CD4-positive, alpha-beta memory T cell (primary cell): ENCODE measurements at regions not wholly inside any gene's neighbourhood (a gene's known extent, or its start where the extent isn't known, plus 50 kb on each side); places are given as distances from the start of the nearest gene placed in this dataset.

Experiments used
- CTCF ChIA-PET: fragments of 350-600 bp; sonication (Branson Sonifier 250); formaldehyde crosslinking; loops from one replicate; lab custom pipeline; 2021; ENCODE audit warnings: inconsistent platforms; ENCODE audit not compliant: partially characterized antibody; lab: Charles Lee
- POLR2A ChIA-PET: fragments of 350-600 bp; sonication (Branson Sonifier 250); formaldehyde crosslinking; loops from one replicate; lab custom pipeline; 2021; ENCODE audit not compliant: partially characterized antibody; lab: Charles Lee
- DNase-seq, 5 donors: peaks; one replicate each; pipeline versions ENCODE4 v3.0.0 to v3.0.0-alpha.2; 2020 to 2022; ENCODE audit warnings: mixed read lengths in 1 of 5
- H3K27ac ChIP-seq: one replicate; pipeline ENCODE4 v1.7.0; 2013; ENCODE audit warnings: low read depth, low read length
- H3K27me3 ChIP-seq: 2 replicates; pipeline ENCODE4 v1.7.0; 2013; ENCODE audit warnings: mild to moderate bottlenecking, low read length, moderate library complexity; ENCODE audit not compliant: insufficient read depth
- H3K36me3 ChIP-seq: 2 replicates; pipeline ENCODE4 v1.7.0; 2013; ENCODE audit warnings: mild to moderate bottlenecking, low read length, moderate library complexity; ENCODE audit not compliant: insufficient read depth
- H3K4me1 ChIP-seq: 2 replicates; pipeline ENCODE4 v1.7.0; 2013; ENCODE audit warnings: mild to moderate bottlenecking, low read length, moderate library complexity; ENCODE audit not compliant: insufficient read depth
- H3K4me3 ChIP-seq, 2 donors: one replicate each; pipeline ENCODE4 v1.7.0; 2013; ENCODE audit warnings: low read length in 2 of 2, mild to moderate bottlenecking in 1 of 2
- H3K9me3 ChIP-seq, 2 donors: one replicate each; pipeline ENCODE4 v1.7.0; 2013; ENCODE audit warnings: low read length in 2 of 2, control low read depth in 1 of 2; ENCODE audit not compliant: control insufficient read depth in 1 of 2
- H3K27ac Mint-ChIP-seq, 7 donors: one replicate each; pipeline ENCODE4 v1.8.0; 2020 to 2021; ENCODE audit warnings: mixed read lengths in 7 of 7, mild to moderate bottlenecking in 6 of 7, inconsistent platforms in 3 of 7, moderate library complexity in 3 of 7
- H3K27me3 Mint-ChIP-seq, 2 donors: one replicate each; pipeline ENCODE4 v1.8.0; 2020 to 2021; ENCODE audit warnings: mixed read lengths in 2 of 2
- H3K36me3 Mint-ChIP-seq, 2 donors: one replicate each; pipeline ENCODE4 v1.8.0; 2020 to 2021; ENCODE audit warnings: mixed read lengths in 2 of 2, inconsistent platforms in 1 of 2, mild to moderate bottlenecking in 1 of 2
- H3K4me1 Mint-ChIP-seq, 4 donors: one replicate each; pipeline ENCODE4 v1.8.0; 2020 to 2021; ENCODE audit warnings: mixed read lengths in 4 of 4, mild to moderate bottlenecking in 1 of 4
- H3K4me3 Mint-ChIP-seq, 8 donors: one replicate each; pipeline ENCODE4 v1.8.0; 2020 to 2021; ENCODE audit warnings: mixed read lengths in 8 of 8, mild to moderate bottlenecking in 7 of 8, moderate library complexity in 6 of 8, inconsistent platforms in 3 of 8
- H3K9me3 Mint-ChIP-seq, 8 donors: one replicate each; pipeline ENCODE4 v1.8.0; 2020 to 2021; ENCODE audit warnings: mixed read lengths in 8 of 8, mild to moderate bottlenecking in 5 of 8, inconsistent platforms in 3 of 8, moderate library complexity in 1 of 8
- intact Hi-C: fragments of 100-400 bp; cut with micrococcal nuclease; formaldehyde crosslinking; loops from one replicate; pipeline ENCODE4 v1.15.1; 2023

- DNase-seq = no peak
- Mint-ChIP-seq H3K27me3 (no peaks in the 10 kb centered on the region), H3K27ac (no peak overlapping the region), H3K36me3 (no peaks in the 10 kb centered on the region), H3K4me3 (no peak overlapping the region), H3K9me3 (peaks cover 0 to 5% (median 4%) of the 10 kb centered on the region in 8 donors), H3K4me1 (no peaks in the 10 kb centered on the region)
- intact Hi-C loops = no loop called here
- Histone ChIP-seq H3K27me3 (no peaks in the 10 kb centered on the region), H3K27ac (no peak overlapping the region), H3K36me3 (no peaks in the 10 kb centered on the region), H3K9me3 (no peaks in the 10 kb centered on the region), H3K4me1 (no peaks in the 10 kb centered on the region), H3K4me3 (no peak overlapping the region)
- ChIA-PET CTCF (no interaction called here), POLR2A (no interaction called here)
Measured at GRCh38 chr2:144989579-144990270, 469.8 kb upstream of the ZEB2 start.

- ChIA-PET CTCF (no interaction called here), POLR2A (no interaction called here)
- H3K9me3 Mint-ChIP-seq = peaks cover 0 to 5% (median 4%) of the 10 kb centered on the region in 8 donors
- no peak for DNase-seq
- H3K4me1 Mint-ChIP-seq = no peaks in the 10 kb centered on the region
- H3K9me3 ChIP-seq = no peaks in the 10 kb centered on the region
- H3K27ac ChIP-seq = no peak overlapping the region
- H3K27me3 ChIP-seq = no peaks in the 10 kb centered on the region
- H3K27me3 Mint-ChIP-seq = no peaks in the 10 kb centered on the region
- intact Hi-C loops = no loop called here
- H3K36me3 Mint-ChIP-seq = no peaks in the 10 kb centered on the region
- H3K4me1 ChIP-seq = no peaks in the 10 kb centered on the region
- no peak overlapping the region for H3K4me3 ChIP-seq
- H3K27ac Mint-ChIP-seq = no peak overlapping the region
- H3K4me3 Mint-ChIP-seq = no peak overlapping the region
- no peaks in the 10 kb centered on the region for H3K36me3 ChIP-seq
Measured at GRCh38 chr2:144988591-144988990, 468.7 kb upstream of the ZEB2 start.

DNA sequence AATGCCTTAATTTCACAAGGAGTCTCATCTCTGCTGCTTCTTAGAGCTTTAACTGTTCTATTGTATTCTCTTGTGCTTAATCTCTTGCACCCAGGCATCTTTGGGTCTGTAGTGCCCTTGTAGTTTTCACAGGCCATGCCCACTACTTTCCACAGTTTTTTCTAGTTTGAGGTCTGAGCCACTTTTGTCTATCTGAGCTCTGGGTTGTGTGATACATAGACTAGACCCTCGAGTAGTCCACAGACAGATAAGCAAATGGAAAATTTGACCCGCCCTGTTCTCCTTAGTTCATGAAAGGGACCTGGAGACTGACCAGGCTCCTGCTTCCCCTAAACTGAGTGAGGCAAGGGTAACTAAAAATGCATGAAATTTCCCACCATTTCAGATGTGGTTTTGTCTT is 466.8 kb upstream of the ZEB2 start:
- H3K9me3 ChIP-seq = no peaks in the 10 kb centered on the region
- no peak overlapping the region for H3K4me3 ChIP-seq
- H3K4me1 ChIP-seq = no peaks in the 10 kb centered on the region
- ChIA-PET POLR2A (no interaction called here), CTCF (no interaction called here)
- H3K27me3 Mint-ChIP-seq = no peaks in the 10 kb centered on the region
- H3K27me3 ChIP-seq = no peaks in the 10 kb centered on the region
- no peaks in the 10 kb centered on the region for H3K36me3 ChIP-seq
- no peak for DNase-seq
- H3K9me3 Mint-ChIP-seq = peaks cover 0 to 5% (median 3%) of the 10 kb centered on the region in 8 donors
- no peaks in the 10 kb centered on the region for H3K36me3 Mint-ChIP-seq
- H3K4me3 Mint-ChIP-seq = no peak overlapping the region
- H3K27ac Mint-ChIP-seq = no peak overlapping the region
- no peak overlapping the region for H3K27ac ChIP-seq
- intact Hi-C loops = no loop called here
- H3K4me1 Mint-ChIP-seq = no peaks in the 10 kb centered on the region

- DNase-seq = no peak
- Histone ChIP-seq H3K27me3 (no peaks in the 10 kb centered on the region), H3K4me1 (no peaks in the 10 kb centered on the region), H3K36me3 (no peaks in the 10 kb centered on the region), H3K9me3 (no peaks in the 10 kb centered on the region), H3K27ac (no peak overlapping the region), H3K4me3 (no peak overlapping the region)
- no peaks in the 10 kb centered on the region for H3K27me3 Mint-ChIP-seq
- H3K4me1 Mint-ChIP-seq = no peaks in the 10 kb centered on the region
- no peak overlapping the region for H3K4me3 Mint-ChIP-seq
- POLR2A ChIA-PET = no interaction called here
- no peaks in the 10 kb centered on the region for H3K36me3 Mint-ChIP-seq
- intact Hi-C loops = no loop called here
- CTCF ChIA-PET = no interaction called here
- H3K9me3 Mint-ChIP-seq = peaks cover 0 to 6% (median 4%) of the 10 kb centered on the region in 8 donors
- H3K27ac Mint-ChIP-seq = no peak overlapping the region
Measured at GRCh38 chr2:144984038-144984437, 464.1 kb upstream of the ZEB2 start.

DNA sequence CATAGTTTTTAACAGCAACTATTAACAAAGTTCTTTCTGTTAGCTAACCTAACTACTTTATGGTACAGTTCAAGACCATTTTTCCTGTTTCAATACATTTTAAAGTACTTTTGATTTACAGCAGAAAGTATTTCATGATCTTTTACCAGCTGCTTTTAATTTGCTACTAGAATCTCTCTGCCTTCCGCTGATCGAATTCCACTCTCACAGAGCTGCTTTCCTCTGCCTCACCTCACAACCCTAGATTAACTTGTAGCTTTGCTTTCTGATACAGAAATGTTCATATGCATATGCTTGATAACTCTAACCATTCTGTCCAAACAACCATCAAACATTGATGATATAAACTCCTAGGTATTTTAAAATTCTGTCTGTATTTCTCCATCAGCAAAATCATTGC is 463.2 kb upstream of the ZEB2 start:
- Mint-ChIP-seq H3K27me3 (no peaks in the 10 kb centered on the region), H3K9me3 (peaks cover 0 to 6% (median 4%) of the 10 kb centered on the region in 8 donors), H3K4me3 (no peak overlapping the region), H3K36me3 (no peaks in the 10 kb centered on the region), H3K27ac (no peak overlapping the region), H3K4me1 (no peaks in the 10 kb centered on the region)
- CTCF ChIA-PET = no interaction called here
- H3K36me3 ChIP-seq = no peaks in the 10 kb centered on the region
- intact Hi-C loops = no loop called here
- H3K27me3 ChIP-seq = no peaks in the 10 kb centered on the region
- POLR2A ChIA-PET = no interaction called here
- H3K4me1 ChIP-seq = no peaks in the 10 kb centered on the region
- no peak for DNase-seq
- H3K27ac ChIP-seq = no peak overlapping the region
- no peak overlapping the region for H3K4me3 ChIP-seq
- H3K9me3 ChIP-seq = no peaks in the 10 kb centered on the region

DNA sequence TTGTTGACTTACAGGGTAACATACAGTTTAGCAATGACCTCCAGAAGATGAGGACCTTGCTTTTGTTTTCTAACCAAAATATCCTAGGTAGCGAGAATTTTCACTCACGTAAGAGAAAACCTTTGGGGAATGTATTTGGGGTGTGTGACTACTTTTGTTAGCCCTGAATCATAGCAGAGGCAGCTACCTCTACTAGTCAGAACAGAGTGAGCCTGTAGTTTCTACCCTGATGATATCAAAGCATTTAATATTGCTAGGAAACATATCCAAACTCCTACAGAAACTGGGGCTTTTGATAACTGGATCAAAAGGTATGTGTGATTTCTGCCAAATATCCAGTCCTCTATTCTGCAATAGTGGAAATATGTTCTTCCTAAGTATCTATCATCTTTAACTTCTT is 462.6 kb upstream of the ZEB2 start:
- intact Hi-C loops = no loop called here
- Mint-ChIP-seq H3K9me3 (peaks cover 0 to 6% (median 4%) of the 10 kb centered on the region in 8 donors), H3K4me3 (no peak overlapping the region), H3K4me1 (no peaks in the 10 kb centered on the region), H3K36me3 (no peaks in the 10 kb centered on the region), H3K27me3 (no peaks in the 10 kb centered on the region), H3K27ac (no peak overlapping the region)
- no peak for DNase-seq
- Histone ChIP-seq H3K27ac (no peak overlapping the region), H3K4me1 (no peaks in the 10 kb centered on the region), H3K36me3 (no peaks in the 10 kb centered on the region), H3K4me3 (no peak overlapping the region), H3K27me3 (no peaks in the 10 kb centered on the region), H3K9me3 (no peaks in the 10 kb centered on the region)
- POLR2A ChIA-PET = no interaction called here
- CTCF ChIA-PET = no interaction called here

GRCh38 chr2:144975881-144976280 is 456.0 kb upstream of the ZEB2 start:
- Mint-ChIP-seq H3K4me3 (no peak overlapping the region), H3K9me3 (peaks cover 0 to 9% (median 2%) of the 10 kb centered on the region in 8 donors), H3K27me3 (peaks cover 0 to 2% of the 10 kb centered on the region in 2 donors), H3K4me1 (no peaks in the 10 kb centered on the region), H3K36me3 (no peaks in the 10 kb centered on the region), H3K27ac (no peak overlapping the region)
- CTCF ChIA-PET = no interaction called here
- intact Hi-C loops = no loop called here
- POLR2A ChIA-PET = no interaction called here
- Histone ChIP-seq H3K36me3 (no peaks in the 10 kb centered on the region), H3K4me3 (no peak overlapping the region), H3K4me1 (no peaks in the 10 kb centered on the region), H3K27me3 (no peaks in the 10 kb centered on the region), H3K27ac (no peak overlapping the region), H3K9me3 (no peaks in the 10 kb centered on the region)
- no peak for DNase-seq
